Ureter (tissue), 1 donor: ENCODE measurements at regions not wholly inside any gene's neighbourhood (a gene's known extent, or its start where the extent isn't known, plus 50 kb on each side); places are given as distances from the start of the nearest gene placed in this dataset.
"Not testable (repeated sequence)": the region's sequence is repeated elsewhere in the genome, so short reads cannot be mapped to it uniquely, and the experiment has no call there.

Experiments
- DNase-seq: peaks from one replicate; pipeline ENCODE4 v3.0.0-alpha.2; 2020; ENCODE audit warnings: low spot score
- donor health status: DM: yes; HTN: yes; CAD: no.

DNA sequence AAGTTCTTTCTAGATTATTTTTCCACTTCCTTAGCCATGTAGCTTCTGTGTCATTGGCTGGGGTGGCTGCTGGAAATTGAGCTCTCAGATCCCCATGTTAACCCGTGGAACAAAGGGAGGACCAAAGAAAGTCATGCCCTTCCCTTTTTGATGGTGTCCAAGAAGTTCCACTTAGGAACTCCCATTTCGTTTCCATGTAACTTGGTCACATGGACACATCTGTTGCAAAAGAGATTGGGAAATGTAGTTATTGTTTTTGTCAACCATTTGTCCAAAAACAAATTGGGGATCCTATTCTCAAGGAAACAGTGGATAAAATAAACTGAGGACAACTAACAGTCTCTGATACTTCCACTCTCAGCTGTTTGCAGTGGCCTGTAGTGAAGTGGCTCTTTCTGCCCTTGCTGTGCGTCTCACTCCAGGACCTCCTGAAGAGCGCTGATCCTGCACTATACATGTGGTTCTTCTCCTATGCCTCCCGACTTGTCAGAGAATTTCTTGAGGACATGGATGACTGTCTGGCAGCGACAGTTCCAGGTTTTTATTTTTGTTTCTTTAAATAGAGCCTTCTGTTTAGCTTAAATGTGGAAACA is 125.3 kb upstream of the LNX1 start:
- DNase-seq = no peak

DNA sequence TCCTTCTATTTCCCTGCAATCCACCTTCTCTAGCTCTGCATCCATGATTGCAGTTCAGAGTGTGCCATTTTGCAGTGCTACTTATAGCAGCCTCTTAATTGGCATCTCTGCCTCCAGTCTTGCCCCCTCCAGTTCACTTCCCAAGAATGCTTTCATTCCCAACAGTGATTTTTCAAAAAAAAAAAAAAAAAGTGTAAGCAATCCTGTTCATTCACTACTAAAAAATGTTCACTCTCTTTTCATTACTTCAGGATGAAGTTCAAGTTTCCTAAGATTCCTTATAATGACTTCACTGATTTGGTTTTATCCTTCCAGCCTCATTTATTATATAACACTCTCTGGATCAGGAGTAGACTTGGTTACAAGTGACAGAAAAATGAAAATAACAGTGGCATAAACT is 124.7 kb upstream of the LNX1 start:
- no peak for DNase-seq

GRCh38 chr4:53714236-53715140 is 123.2 kb upstream of the LNX1 start:
- DNase-seq = no peak

DNA sequence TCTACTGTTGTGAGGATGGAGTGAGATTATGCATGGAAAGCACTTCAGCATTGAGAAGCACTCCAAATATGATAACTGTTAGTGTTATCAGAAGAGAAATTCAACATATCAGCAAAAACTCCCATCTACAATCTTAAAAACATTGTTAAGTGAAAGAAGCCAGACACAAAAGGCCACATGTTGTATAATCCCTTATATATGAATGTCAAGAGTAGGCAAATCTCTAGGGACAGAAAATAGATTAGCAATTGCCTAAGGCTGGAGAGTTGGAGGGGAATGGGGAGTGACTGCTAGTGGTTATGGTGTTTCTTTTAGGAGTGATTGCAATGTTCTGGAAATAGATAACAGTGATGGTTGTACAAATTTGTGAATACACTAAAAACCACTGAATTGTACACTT is 122.5 kb upstream of the LNX1 start:
- DNase-seq = no peak

GRCh38 chr4:53713296-53713695 is 122.0 kb upstream of the LNX1 start:
- DNase-seq = no peak

GRCh38 chr4:53712408-53713020 is 121.2 kb upstream of the LNX1 start:
- DNase-seq = no peak

GRCh38 chr4:53711926-53712325 is 120.6 kb upstream of the LNX1 start:
- no peak for DNase-seq

GRCh38 chr4:53709693-53710092 is 118.4 kb upstream of the LNX1 start:
- no peak for DNase-seq

DNA sequence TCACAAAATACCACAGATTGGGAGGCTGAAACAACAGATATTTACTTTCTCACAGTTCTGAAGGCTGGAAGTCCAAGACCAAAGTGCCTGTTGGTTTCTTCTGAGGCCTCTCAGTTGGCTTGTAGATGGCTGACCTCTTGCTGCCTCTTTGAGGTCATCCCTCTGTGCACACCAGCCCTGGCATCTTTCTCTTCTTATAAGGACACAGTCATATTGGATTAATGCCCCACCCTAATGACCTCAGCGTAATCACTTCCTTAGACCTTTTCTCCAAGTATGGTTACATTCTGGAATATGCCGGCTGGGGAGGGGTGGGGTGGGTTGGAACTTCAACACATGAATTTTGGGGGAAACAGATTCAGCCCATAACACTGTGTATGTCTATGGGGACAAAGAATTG is 116.2 kb upstream of the LNX1 start:
- no peak for DNase-seq

DNA sequence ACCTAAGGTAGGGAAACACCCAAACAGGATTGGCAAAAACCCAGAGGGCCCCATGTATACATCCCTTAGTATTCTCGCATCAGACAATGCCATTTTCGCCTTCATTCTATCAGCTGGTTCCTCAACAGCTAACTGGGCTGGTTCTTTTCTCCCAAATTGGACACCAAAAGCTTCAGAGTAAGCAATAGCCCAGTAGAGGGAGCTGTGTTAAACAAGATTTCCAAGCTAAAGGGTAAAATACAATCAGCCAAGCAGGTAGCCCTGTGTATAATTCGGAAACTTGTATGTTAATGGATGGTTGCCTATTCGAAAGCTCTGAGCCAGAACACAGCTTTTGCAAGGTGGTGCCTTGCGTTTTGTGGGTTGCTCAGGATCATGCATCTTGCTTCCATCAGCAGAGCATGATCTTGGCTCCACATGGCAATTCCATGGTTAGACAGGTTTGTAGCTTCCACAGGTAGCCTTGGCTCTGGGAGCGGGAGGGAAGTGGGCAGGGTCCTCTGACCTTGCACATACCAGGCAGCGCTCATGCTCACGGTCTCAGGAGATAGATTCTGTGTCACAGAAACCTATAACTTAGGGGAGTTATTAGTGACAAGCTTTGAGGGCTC is 115.2 kb upstream of the LNX1 start:
- DNase-seq = no peak

GRCh38 chr4:53705972-53706371 is 114.7 kb upstream of the LNX1 start:
- no peak for DNase-seq

DNA sequence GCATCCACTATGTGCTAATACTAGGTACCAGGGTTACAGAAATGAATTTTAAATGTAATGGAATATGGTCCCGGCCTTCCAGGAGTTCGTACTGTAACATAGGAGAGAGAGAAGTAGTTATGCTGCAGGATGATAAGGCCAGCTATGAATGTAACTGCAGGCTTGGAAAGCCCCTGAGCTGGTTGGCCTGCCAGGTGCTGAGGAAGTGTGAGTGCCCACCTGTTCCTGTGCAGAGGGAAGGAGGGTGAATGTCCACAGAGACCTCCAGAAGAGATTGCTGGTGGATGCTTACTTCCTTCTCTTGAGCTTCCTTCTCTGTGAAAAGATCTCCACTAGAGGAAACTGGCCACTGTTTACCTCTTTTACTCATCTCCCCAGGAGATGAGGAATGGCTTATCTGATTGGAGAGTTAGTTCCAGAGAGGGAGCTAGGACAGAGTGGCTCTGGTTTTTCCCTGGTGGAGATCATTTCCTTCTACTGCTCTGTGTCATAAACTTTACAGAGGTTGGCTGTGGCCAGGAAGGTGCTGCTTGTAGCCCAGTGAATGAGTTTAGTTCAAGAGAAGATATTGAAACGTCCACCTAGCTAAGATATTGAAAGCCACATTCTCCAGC is 114.0 kb upstream of the LNX1 start:
- DNase-seq = no peak

GRCh38 chr4:53704329-53704728 is 113.0 kb upstream of the LNX1 start:
- DNase-seq = no peak

- DNase-seq = no peak
These were observed 112.0 kb upstream of the LNX1 start for GRCh38 chr4:53703267-53703655.

DNA sequence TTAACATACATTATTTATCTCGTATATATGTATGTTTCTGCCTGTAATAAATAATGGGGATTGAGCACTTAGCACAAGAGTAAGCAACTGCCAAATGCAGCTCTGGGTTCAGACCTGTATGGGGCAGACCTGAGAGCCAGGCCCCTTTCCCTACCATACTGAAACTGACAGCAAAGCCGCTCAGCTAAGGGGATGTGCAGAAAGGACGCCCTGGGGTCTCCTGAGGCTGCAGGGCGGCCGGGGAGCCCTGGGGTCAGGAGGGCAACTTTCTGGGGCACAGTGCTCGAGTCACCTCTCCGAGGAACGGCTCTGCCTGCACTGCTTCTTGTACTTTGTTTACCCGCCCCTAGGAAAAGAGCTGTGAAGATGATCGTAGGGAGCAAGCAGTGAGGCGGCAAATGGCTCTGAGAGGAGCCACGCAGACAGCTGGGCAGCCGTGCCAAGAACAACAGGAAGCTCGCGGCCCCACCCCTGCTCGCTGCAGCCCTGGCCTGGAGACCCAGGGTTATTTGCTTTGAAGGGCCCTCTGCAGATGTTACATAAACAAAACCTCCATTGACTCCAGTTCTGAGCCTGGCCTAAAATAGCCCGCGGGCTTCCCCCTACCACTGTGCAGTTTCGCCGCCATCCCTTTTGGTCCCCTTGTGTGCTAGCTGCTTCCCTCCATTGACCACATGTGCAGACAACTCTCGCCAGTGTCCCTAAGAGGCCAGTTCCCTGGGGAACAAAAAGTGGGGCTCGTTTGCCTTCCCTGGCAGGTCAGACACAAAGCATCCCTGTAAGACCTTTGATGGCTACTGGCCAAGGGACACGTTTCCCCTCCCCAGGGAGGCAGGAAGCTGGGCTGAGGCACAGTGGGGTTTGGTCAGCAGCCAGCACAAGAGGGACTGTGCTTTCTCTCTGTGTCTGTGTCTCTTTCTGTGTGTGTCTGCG is 111.3 kb upstream of the LNX1 start:
- peak; percentile 83 for DNase-seq

GRCh38 chr4:53701260-53701659 is 110.0 kb upstream of the LNX1 start:
- DNase-seq = not testable (repeated sequence)

- not testable (repeated sequence) for DNase-seq
These were observed 108.0 kb upstream of the LNX1 start for GRCh38 chr4:53699310-53699709.

- no peak for DNase-seq
These were observed 105.9 kb upstream of the LNX1 start for GRCh38 chr4:53697016-53697685.

DNA sequence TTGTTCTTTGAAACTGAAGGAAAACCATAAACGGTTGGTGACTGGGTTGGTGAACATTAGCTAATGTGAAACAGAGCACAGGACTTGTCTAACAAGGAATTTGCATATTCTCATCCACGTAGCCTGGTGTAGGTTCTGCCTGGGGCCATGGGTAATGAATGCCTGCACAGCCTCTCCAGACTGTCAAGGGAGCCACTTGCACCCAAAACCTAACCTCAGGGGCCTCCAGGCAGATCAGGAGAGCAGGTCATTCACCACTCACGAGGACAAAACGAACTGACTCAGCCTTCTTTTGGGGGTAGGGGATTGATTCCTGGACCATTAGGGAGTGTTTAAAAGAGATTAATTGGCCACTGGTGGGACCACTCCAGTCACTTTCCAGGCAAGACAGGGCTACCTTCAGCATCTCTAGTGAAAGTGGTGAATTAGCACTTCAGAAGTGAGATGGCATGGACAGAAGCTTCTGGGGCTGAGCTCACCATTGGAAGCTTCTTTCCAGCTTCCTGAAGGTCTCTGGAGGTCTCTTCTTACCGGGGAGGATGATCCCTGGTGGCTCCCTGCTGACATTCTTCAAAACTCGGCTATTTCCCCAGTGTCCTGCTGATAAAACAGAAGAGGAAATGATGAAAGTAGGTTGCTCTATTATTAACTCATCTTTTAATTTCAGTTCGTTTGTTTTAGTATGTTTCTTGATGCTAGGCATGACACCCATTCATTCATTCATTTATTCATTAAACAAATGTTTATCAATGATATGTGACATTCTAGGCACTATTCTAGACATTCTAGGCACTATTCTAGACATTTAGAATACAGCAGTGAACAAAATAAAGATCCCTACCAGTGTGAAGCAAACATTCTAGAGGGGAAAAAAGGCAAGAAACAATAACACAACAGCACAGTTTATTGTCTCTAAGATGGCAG is 104.5 kb upstream of the LNX1 start:
- DNase-seq = no peak
